Stimulated activated memory B cell treated with anti-CD40 and anti-IgM and Interleukin-4, amounts not matched to agents 10 μg/mL and 1 μg/mL and 100 μg/mL, for 72 hours (primary cell): ENCODE measurements at regions not wholly inside any gene's neighbourhood (a gene's known extent, or its start where the extent isn't known, plus 50 kb on each side); places are given as distances from the start of the nearest gene placed in this dataset.
"Not testable (repeated sequence)": the region's sequence is repeated elsewhere in the genome, so short reads cannot be mapped to it uniquely, and the experiment has no call there.

Source experiments
- ATAC-seq: fragments of 150-1000 bp; cut with Tn5 transposase; 2 replicates; pipeline ENCODE4 v1.10.0; 2021
- H3K27ac Mint-ChIP-seq: one replicate; pipeline ENCODE4 v1.8.0; 2022; ENCODE audit warnings: mild to moderate bottlenecking, mixed read lengths
- H3K27me3 Mint-ChIP-seq: one replicate; pipeline ENCODE4 v1.8.0; 2022; ENCODE audit warnings: mixed read lengths
- H3K36me3 Mint-ChIP-seq: one replicate; pipeline ENCODE4 v1.8.0; 2022; ENCODE audit warnings: mixed read lengths
- H3K4me1 Mint-ChIP-seq: one replicate; pipeline ENCODE4 v1.8.0; 2022; ENCODE audit warnings: mixed read lengths
- H3K4me3 Mint-ChIP-seq: one replicate; pipeline ENCODE4 v1.8.0; 2022; ENCODE audit warnings: mild to moderate bottlenecking, moderate library complexity, mixed read lengths
- H3K9me3 Mint-ChIP-seq: one replicate; pipeline ENCODE4 v1.8.0; 2022; ENCODE audit warnings: mixed read lengths

- no peak overlapping the region for H3K4me3 Mint-ChIP-seq
- peaks cover 7% of the 10 kb centered on the region for H3K36me3 Mint-ChIP-seq
- no peak for ATAC-seq
- peaks cover 15% of the 10 kb centered on the region for H3K27me3 Mint-ChIP-seq
- H3K9me3 Mint-ChIP-seq, result peaks cover 3% of the 10 kb centered on the region
- no peak overlapping the region for H3K27ac Mint-ChIP-seq
- H3K4me1 Mint-ChIP-seq, result peaks cover 27% of the 10 kb centered on the region
Measured at GRCh38 chr3:72624656-72625055, 223.6 kb downstream of the SHQ1 start.

GRCh38 chr3:72618739-72619138 is 229.5 kb downstream of the SHQ1 start:
- peaks cover 15% of the 10 kb centered on the region for H3K36me3 Mint-ChIP-seq
- no peak overlapping the region for H3K4me3 Mint-ChIP-seq
- H3K4me1 Mint-ChIP-seq, result peaks cover 15% of the 10 kb centered on the region
- peaks cover 18% of the 10 kb centered on the region for H3K27me3 Mint-ChIP-seq
- ATAC-seq, result no peak
- peaks cover 16% of the 10 kb centered on the region for H3K9me3 Mint-ChIP-seq
- H3K27ac Mint-ChIP-seq, result no peak overlapping the region

GRCh38 chr3:72617424-72618024 is 230.7 kb downstream of the SHQ1 start:
- peaks cover 16% of the 10 kb centered on the region for H3K27me3 Mint-ChIP-seq
- peaks cover 16% of the 10 kb centered on the region for H3K9me3 Mint-ChIP-seq
- peaks cover 15% of the 10 kb centered on the region for H3K4me1 Mint-ChIP-seq
- peaks cover 13% of the 10 kb centered on the region for H3K36me3 Mint-ChIP-seq
- no peak for ATAC-seq
- H3K4me3 Mint-ChIP-seq, result no peak overlapping the region
- no peak overlapping the region for H3K27ac Mint-ChIP-seq

GRCh38 chr3:72615776-72616175 is 232.5 kb downstream of the SHQ1 start:
- peaks cover 15% of the 10 kb centered on the region for H3K4me1 Mint-ChIP-seq
- H3K9me3 Mint-ChIP-seq, result peaks cover 13% of the 10 kb centered on the region
- no peak overlapping the region for H3K27ac Mint-ChIP-seq
- ATAC-seq, result no peak
- H3K36me3 Mint-ChIP-seq, result peaks cover 8% of the 10 kb centered on the region
- H3K4me3 Mint-ChIP-seq, result no peak overlapping the region
- peaks cover 16% of the 10 kb centered on the region for H3K27me3 Mint-ChIP-seq

- peaks cover 15% of the 10 kb centered on the region for H3K4me1 Mint-ChIP-seq
- ATAC-seq, result no peak
- peaks cover 16% of the 10 kb centered on the region for H3K27me3 Mint-ChIP-seq
- H3K36me3 Mint-ChIP-seq, result peaks cover 8% of the 10 kb centered on the region
- peaks cover 13% of the 10 kb centered on the region for H3K9me3 Mint-ChIP-seq
- H3K27ac Mint-ChIP-seq, result no peak overlapping the region
- no peak overlapping the region for H3K4me3 Mint-ChIP-seq
Measured at GRCh38 chr3:72615182-72615581, 233.1 kb downstream of the SHQ1 start.

- H3K9me3 Mint-ChIP-seq, result peaks cover 13% of the 10 kb centered on the region
- H3K27ac Mint-ChIP-seq, result no peak overlapping the region
- peaks cover 15% of the 10 kb centered on the region for H3K4me1 Mint-ChIP-seq
- no peak overlapping the region for H3K4me3 Mint-ChIP-seq
- H3K27me3 Mint-ChIP-seq, result peaks cover 13% of the 10 kb centered on the region
- ATAC-seq, result peak; percentile 44
- H3K36me3 Mint-ChIP-seq, result peaks cover 8% of the 10 kb centered on the region
Measured at GRCh38 chr3:72614394-72615074, 233.7 kb downstream of the SHQ1 start.

DNA sequence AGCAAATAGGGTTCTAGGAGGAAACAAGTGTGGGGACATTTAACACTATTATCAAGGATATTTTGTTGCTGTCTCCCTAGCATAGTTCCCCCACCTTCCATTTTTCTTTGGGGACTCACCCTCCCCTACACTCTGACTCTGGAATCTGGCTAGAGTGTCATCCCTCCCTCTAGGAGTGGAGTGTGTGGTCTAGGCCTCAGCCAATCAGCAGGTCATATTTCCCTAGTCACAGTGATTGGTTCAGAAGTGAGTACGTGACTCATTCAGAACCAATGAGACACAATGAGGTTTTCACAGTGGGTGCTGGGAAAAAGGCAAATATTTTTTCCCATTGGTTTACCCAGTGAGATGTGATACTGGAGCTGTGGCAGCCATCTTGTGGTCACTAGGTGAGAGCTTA is 234.4 kb downstream of the SHQ1 start:
- Mint-ChIP-seq H3K9me3 (peaks cover 13% of the 10 kb centered on the region), H3K4me1 (peaks cover 12% of the 10 kb centered on the region), H3K4me3 (no peak overlapping the region), H3K27ac (no peak overlapping the region), H3K36me3 (peaks cover 8% of the 10 kb centered on the region), H3K27me3 (peaks cover 7% of the 10 kb centered on the region)
- no peak for ATAC-seq

DNA sequence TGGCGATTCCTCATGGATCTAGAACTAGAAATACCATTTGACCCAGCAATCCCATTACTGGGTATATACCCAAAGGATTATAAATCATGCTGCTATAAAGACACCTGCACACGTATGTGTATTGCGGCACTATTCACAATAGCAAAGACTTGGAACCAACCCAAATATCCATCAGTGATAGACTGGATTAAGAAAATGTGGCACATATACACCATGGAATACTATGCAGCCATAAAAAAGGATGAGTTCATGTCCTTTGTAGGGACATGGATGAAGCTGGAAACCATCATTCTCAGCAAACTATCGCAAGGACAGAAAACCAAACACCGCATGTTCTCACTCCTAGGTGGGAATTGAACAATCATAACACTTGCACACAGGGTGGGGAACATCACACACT is 239.1 kb downstream of the SHQ1 start:
- ATAC-seq, H3K27ac Mint-ChIP-seq: not testable (repeated sequence)

GRCh38 chr3:72606005-72606800 is 242.0 kb downstream of the SHQ1 start:
- Mint-ChIP-seq H3K4me3 (no peak overlapping the region), H3K4me1 (no peaks in the 10 kb centered on the region), H3K9me3 (no peaks in the 10 kb centered on the region), H3K27ac (no peak overlapping the region), H3K36me3 (no peaks in the 10 kb centered on the region), H3K27me3 (peaks cover 44% of the 10 kb centered on the region)
- ATAC-seq, result no peak

More for the DNA sequence above, 239.1 kb downstream of the SHQ1 start:
- H3K4me1 Mint-ChIP-seq, H3K9me3 Mint-ChIP-seq, H3K36me3 Mint-ChIP-seq, H3K4me3 Mint-ChIP-seq: not testable (repeated sequence)
- H3K27me3 Mint-ChIP-seq, result peaks cover 15% of the 10 kb centered on the region

DNA sequence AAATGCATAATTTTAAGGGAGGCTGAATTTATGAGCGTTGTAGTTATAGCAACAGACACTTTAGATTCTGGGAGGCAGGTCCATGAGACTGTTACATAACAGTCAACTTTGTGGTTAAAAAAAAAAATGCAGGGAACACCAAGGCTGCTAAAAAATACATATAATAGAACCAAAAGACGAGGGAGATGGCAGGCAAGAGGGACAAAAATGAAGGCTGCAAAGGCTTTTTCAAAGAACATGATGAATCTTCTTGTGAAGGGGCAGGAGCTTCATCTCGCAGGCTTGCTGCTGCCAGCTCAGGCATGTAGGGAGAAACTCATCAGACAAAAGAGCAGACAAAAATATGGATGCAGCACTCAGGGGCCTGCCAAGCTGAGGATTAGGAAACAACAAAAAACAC is 243.9 kb downstream of the SHQ1 start:
- Mint-ChIP-seq H3K27me3 (peaks cover 45% of the 10 kb centered on the region), H3K27ac (no peak overlapping the region), H3K4me3 (no peak overlapping the region), H3K9me3 (no peaks in the 10 kb centered on the region), H3K4me1 (no peaks in the 10 kb centered on the region), H3K36me3 (no peaks in the 10 kb centered on the region)
- no peak for ATAC-seq

- Mint-ChIP-seq H3K9me3 (no peaks in the 10 kb centered on the region), H3K36me3 (no peaks in the 10 kb centered on the region), H3K27ac (no peak overlapping the region), H3K4me1 (no peaks in the 10 kb centered on the region), H3K4me3 (no peak overlapping the region), H3K27me3 (peaks cover 55% of the 10 kb centered on the region)
- no peak for ATAC-seq
Measured at GRCh38 chr3:72601983-72602750, 246.1 kb downstream of the SHQ1 start.

DNA sequence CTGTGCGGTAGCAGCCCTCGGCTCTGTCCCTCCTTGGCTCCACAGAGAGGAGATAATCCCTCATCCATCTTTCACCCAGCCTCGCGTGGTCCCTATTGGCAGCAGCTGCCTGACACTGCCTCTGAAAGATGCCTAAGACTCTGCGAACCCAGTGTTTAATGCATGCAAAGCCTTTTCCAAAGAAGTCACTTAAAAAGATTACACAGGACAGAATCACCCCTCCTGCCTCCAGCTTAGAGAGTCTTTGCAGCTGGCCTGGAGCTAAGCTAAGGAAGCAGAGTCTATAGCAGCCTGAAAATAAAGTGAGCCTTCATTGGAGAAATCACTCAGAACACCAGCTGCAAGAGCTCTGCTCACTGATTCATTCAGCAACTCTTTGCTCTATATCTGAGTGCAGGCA is 247.2 kb downstream of the SHQ1 start:
- no peak overlapping the region for H3K4me3 Mint-ChIP-seq
- no peaks in the 10 kb centered on the region for H3K9me3 Mint-ChIP-seq
- H3K4me1 Mint-ChIP-seq, result no peaks in the 10 kb centered on the region
- no peaks in the 10 kb centered on the region for H3K36me3 Mint-ChIP-seq
- ATAC-seq, result no peak
- H3K27me3 Mint-ChIP-seq, result peaks cover 59% of the 10 kb centered on the region
- no peak overlapping the region for H3K27ac Mint-ChIP-seq

- Mint-ChIP-seq H3K27ac (no peak overlapping the region), H3K9me3 (no peaks in the 10 kb centered on the region), H3K27me3 (peaks cover 49% of the 10 kb centered on the region), H3K4me1 (no peaks in the 10 kb centered on the region), H3K4me3 (no peak overlapping the region), H3K36me3 (no peaks in the 10 kb centered on the region)
- ATAC-seq, result no peak
Measured at GRCh38 chr3:72597756-72598195, 250.5 kb downstream of the SHQ1 start.

- Mint-ChIP-seq H3K36me3 (no peaks in the 10 kb centered on the region), H3K27me3 (peaks cover 48% of the 10 kb centered on the region), H3K9me3 (no peaks in the 10 kb centered on the region), H3K4me1 (no peaks in the 10 kb centered on the region), H3K4me3 (no peak overlapping the region), H3K27ac (no peak overlapping the region)
- no peak for ATAC-seq
Measured at GRCh38 chr3:72597043-72597442, 251.2 kb downstream of the SHQ1 start.
